ENCODE measurements at regions not wholly inside any gene's neighbourhood (a gene's known extent, or its start where the extent isn't known, plus 50 kb on each side); places are given as distances from the start of the nearest gene placed in this dataset.
"Not testable (repeated sequence)": the region's sequence is repeated elsewhere in the genome, so short reads cannot be mapped to it uniquely, and the experiment has no call there.

GRCh38 chr2:190742431-190742830, 93.5 kb downstream of the NAB1 start:
- no peak for DNase-seq (ENCODE audit: low read depth)

GRCh38 chr2:190744041-190744440, 95.2 kb downstream of the NAB1 start:
- no peak for DNase-seq (ENCODE audit: low read depth)

GRCh38 chr2:190746971-190747761, 98.3 kb downstream of the NAB1 start:
- DNase-seq (ENCODE audit: low read depth) = no peak

GRCh38 chr2:190748966-190749365, 100.1 kb downstream of the NAB1 start:
- DNase-seq (ENCODE audit: low read depth) = no peak

GRCh38 chr2:190755772-190756415, 107.0 kb downstream of the NAB1 start:
- DNase-seq (ENCODE audit: low read depth) = no peak

GRCh38 chr2:190759749-190760213, 110.9 kb downstream of the NAB1 start:
- DNase-seq (ENCODE audit: low read depth) = no peak

- DNase-seq (ENCODE audit: low read depth) = not testable (repeated sequence)
These were observed 111.7 kb downstream of the NAB1 start for GRCh38 chr2:190760353-190761150.

- DNase-seq (ENCODE audit: low read depth) = not testable (repeated sequence)
These were observed 112.3 kb downstream of the NAB1 start for GRCh38 chr2:190761216-190761615.

GRCh38 chr2:190762566-190762965, 113.7 kb downstream of the NAB1 start:
- DNase-seq (ENCODE audit: low read depth) = no peak

GRCh38 chr2:190763100-190763499, 114.2 kb downstream of the NAB1 start:
- no peak for DNase-seq (ENCODE audit: low read depth)

GRCh38 chr2:190763901-190764514, 115.1 kb downstream of the NAB1 start:
- DNase-seq (ENCODE audit: low read depth) = no peak

- DNase-seq (ENCODE audit: low read depth) = no peak
These were observed 115.0 kb upstream of the GLS start for GRCh38 chr2:190765386-190766173.

- no peak for DNase-seq (ENCODE audit: low read depth)
These were observed 114.4 kb upstream of the GLS start for GRCh38 chr2:190766174-190766572.

GRCh38 chr2:190766595-190766994, 114.0 kb upstream of the GLS start:
- DNase-seq (ENCODE audit: low read depth) = peak; percentile 12

- no peak for DNase-seq (ENCODE audit: low read depth)
These were observed 112.8 kb upstream of the GLS start for GRCh38 chr2:190767821-190768220.

GRCh38 chr2:190769258-190769657, 111.4 kb upstream of the GLS start:
- DNase-seq (ENCODE audit: low read depth) = no peak

- DNase-seq (ENCODE audit: low read depth) = no peak
These were observed 108.9 kb upstream of the GLS start for GRCh38 chr2:190771726-190772125.

GRCh38 chr2:190780594-190780993, 100.0 kb upstream of the GLS start:
- DNase-seq (ENCODE audit: low read depth) = no peak

- DNase-seq (ENCODE audit: low read depth) = peak; percentile 29
These were observed 98.9 kb upstream of the GLS start for GRCh38 chr2:190781604-190782198.

- DNase-seq (ENCODE audit: low read depth) = no peak
These were observed 98.4 kb upstream of the GLS start for GRCh38 chr2:190782264-190782663.
